ENCODE measurements at regions not wholly inside any gene's neighbourhood (a gene's known extent, or its start where the extent isn't known, plus 50 kb on each side); places are given as distances from the start of the nearest gene placed in this dataset.

- no peak for DNase-seq
Observed at GRCh38 chr12:105975351-105975750, 163.4 kb downstream of the NUAK1 start.

- DNase-seq: no peak
Observed at GRCh38 chr12:105977236-105977635, 161.5 kb downstream of the NUAK1 start.

- DNase-seq: no peak
Observed at GRCh38 chr12:105977652-105978051, 161.1 kb downstream of the NUAK1 start.

GRCh38 chr12:105978276-105978675 is 160.5 kb downstream of the NUAK1 start:
- no peak for DNase-seq

- no peak for DNase-seq
Observed at GRCh38 chr12:105978686-105979085, 160.1 kb downstream of the NUAK1 start.

- DNase-seq: no peak
Observed at GRCh38 chr12:105980085-105980484, 158.7 kb downstream of the NUAK1 start.

- DNase-seq: no peak
Observed at GRCh38 chr12:105980533-105980932, 158.2 kb downstream of the NUAK1 start.

GRCh38 chr12:105982022-105982421 is 156.7 kb downstream of the NUAK1 start:
- DNase-seq: no peak

GRCh38 chr12:105983622-105984320 is 155.0 kb downstream of the NUAK1 start:
- no peak for DNase-seq

GRCh38 chr12:105985383-105985782 is 153.4 kb downstream of the NUAK1 start:
- no peak for DNase-seq

- no peak for DNase-seq
Observed at GRCh38 chr12:105986779-105987684, 151.7 kb downstream of the NUAK1 start.

GRCh38 chr12:105987685-105988035 is 151.1 kb downstream of the NUAK1 start:
- DNase-seq: no peak

GRCh38 chr12:105992849-105993740 is 145.7 kb downstream of the NUAK1 start:
- DNase-seq: no peak

GRCh38 chr12:105993766-105994555 is 144.8 kb downstream of the NUAK1 start:
- no peak for DNase-seq

GRCh38 chr12:105995961-105996431 is 142.8 kb downstream of the NUAK1 start:
- DNase-seq: no peak

GRCh38 chr12:105998561-105998960 is 140.2 kb downstream of the NUAK1 start:
- DNase-seq: no peak

GRCh38 chr12:106000382-106001104 is 138.2 kb downstream of the NUAK1 start:
- DNase-seq: no peak

- DNase-seq: no peak
Observed at GRCh38 chr12:106001105-106001836, 137.5 kb downstream of the NUAK1 start.

- no peak for DNase-seq
Observed at GRCh38 chr12:106001837-106002218, 136.9 kb downstream of the NUAK1 start.

GRCh38 chr12:106003297-106003696 is 135.5 kb downstream of the NUAK1 start:
- no peak for DNase-seq

GRCh38 chr12:106004289-106004688 is 134.5 kb downstream of the NUAK1 start:
- DNase-seq: no peak
